Spleen (tissue), 11 donors: ENCODE measurements at regions not wholly inside any gene's neighbourhood (a gene's known extent, or its start where the extent isn't known, plus 50 kb on each side); places are given as distances from the start of the nearest gene placed in this dataset.

Experiments
- DNase-seq: peaks from one replicate; pipeline ENCODE4 v3.0.0-alpha.2; 2020
- H3K27ac ChIP-seq, 8 donors: fragments of 200-600 bp; sonication (generic) in 7 of 8; 1 replicate in 4 of 8; 2 replicates in 4 of 8; pipeline versions ENCODE4 v1.5.0 to v1.8.0; 2016 to 2021; ENCODE audit warnings: inconsistent platforms in 4 of 8, mild to moderate bottlenecking in 4 of 8, moderate library complexity in 1 of 8
- H3K27me3 ChIP-seq, 7 donors: fragments of 200-600 bp; sonication (generic) in 6 of 7; replicated peaks in 1 of 7; 1 replicate in 4 of 7; 2 replicates in 3 of 7; pipeline versions ENCODE4 v1.5.0 to v1.8.0; 2016 to 2021; ENCODE audit warnings: inconsistent platforms in 3 of 7, mild to moderate bottlenecking in 1 of 7
- H3K36me3 ChIP-seq, 6 donors: fragments of 200-600 bp; sonication (generic) in 5 of 6; 1 replicate in 4 of 6; 2 replicates in 2 of 6; pipeline versions ENCODE4 v1.5.0 to v1.8.0; 2016 to 2021; ENCODE audit warnings: inconsistent platforms in 2 of 6
- H3K4me1 ChIP-seq, 6 donors: fragments of 200-600 bp; sonication (generic) in 5 of 6; 1 replicate in 3 of 6; 2 replicates in 3 of 6; pipeline versions ENCODE4 v1.5.0 to v1.8.0; 2016 to 2021; ENCODE audit warnings: inconsistent platforms in 3 of 6
- H3K4me3 ChIP-seq, 8 donors: fragments of 200-600 bp; sonication (generic) in 7 of 8; 1 replicate in 4 of 8; 2 replicates in 4 of 8; pipeline versions ENCODE4 v1.5.0 to v1.8.0; 2016 to 2021; ENCODE audit warnings: inconsistent platforms in 4 of 8, mild to moderate bottlenecking in 4 of 8, moderate library complexity in 2 of 8
- H3K9me3 ChIP-seq, 8 donors: fragments of 200-600 bp; sonication (generic) in 7 of 8; 1 replicate in 4 of 8; 2 replicates in 4 of 8; pipeline versions ENCODE4 v1.5.0 to v1.8.0; 2016 to 2021; ENCODE audit warnings: inconsistent platforms in 4 of 8
- CTCF ChIP-seq, 11 experiments: fragments of 200-600 bp in 7 of 11; fragments of 450-650 bp in 4 of 11; sonication (generic) in 4 of 11; IDR thresholded peaks in 8 of 11; conservative IDR thresholded peaks in 3 of 11; 1 replicate in 7 of 11; 2 replicates in 4 of 11; pipeline versions ENCODE4 v1.4.0 to v1.8.0; 2016 to 2021; ENCODE audit warnings: antibody characterized with exemption in 11 of 11, inconsistent platforms in 4 of 11, mild to moderate bottlenecking in 1 of 11
- POLR2A ChIP-seq, 3 donors: fragments of 450-650 bp; IDR thresholded peaks; one replicate each; pipeline ENCODE4 v1.5.1; 2017; ENCODE audit warnings: antibody characterized with exemption in 3 of 3, mild to moderate bottlenecking in 1 of 3
- POLR2AphosphoS5 ChIP-seq, 3 donors: sonication (generic); formaldehyde crosslinking; IDR thresholded peaks; one replicate each; pipeline ENCODE4 v1.5.1; 2017; ENCODE audit warnings: antibody characterized with exemption in 3 of 3
- whole genome bisulfite sequencing, 5 donors: extraction: QIAGEN DNeasy Blood & Tissue Kit in 3 of 5; methylation state at CpG; one replicate each; pipeline versions ENCODE4 v1.1.5 to v1.1.7; 2013 to 2018; 5-methylcytosine and 5-hydroxymethylcytosine counted together
- intact Hi-C: fragments of 100-400 bp; cut with DNase I; formaldehyde crosslinking; loops from one replicate; pipeline ENCODE4 v1.15.0; 2023; ENCODE audit warnings: low total_unique reads
- donor health status: healthy with polysubstance abuse.
- donor health status: DM: no; HTN: no; CAD: no; lungs with moderate emphysema.
- donor health status: DM: no; HTN: no; CAD: no.
- donor health status: Bipolar disorder and iron deficiency.
- donor health status: healthy.
- donor health status: DM: no; HTN: no; CAD: no.
- donor health status: DM: yes; HTN: yes; CAD: no.

- Histone ChIP-seq H3K4me1 (peaks cover 0 to 13% (median 5%) of the 10 kb centered on the region in 6 donors), H3K9me3 (peaks cover 3 to 20% (median 11%) of the 10 kb centered on the region in 8 donors), H3K36me3 (no peaks in the 10 kb centered on the region), H3K27ac (no peak overlapping the region), H3K4me3 (no peak overlapping the region), H3K27me3 (peaks cover 0 to 12% (median 0%) of the 10 kb centered on the region in 7 donors)
- WGBS, 5 donors = 61 to 82% (median 76%) methylated on average over 2 to 5 of the region's 5 CpGs
- TF ChIP-seq POLR2AphosphoS5 (IDR thresholded peaks at IDR 0.05) = no peak
- TF ChIP-seq CTCF (IDR thresholded peaks at IDR 0.05 in 8 of 11, conservative IDR thresholded peaks at IDR 0.05 in 3 of 11) = no peak
- TF ChIP-seq POLR2A (IDR thresholded peaks at IDR 0.05) = no peak
- no peak for DNase-seq
- intact Hi-C loops = no loop called here
These were observed 177.9 kb downstream of the TLE3 start for GRCh38 chr15:69919816-69920215.

- TF ChIP-seq POLR2A (IDR thresholded peaks at IDR 0.05) = no peak
- no peak for TF ChIP-seq POLR2AphosphoS5 (IDR thresholded peaks at IDR 0.05)
- no peak for TF ChIP-seq CTCF (IDR thresholded peaks at IDR 0.05 in 8 of 11, conservative IDR thresholded peaks at IDR 0.05 in 3 of 11)
- peaks cover 0 to 9% (median 5%) of the 10 kb centered on the region in 6 donors for H3K4me1 ChIP-seq
- intact Hi-C loops = no loop called here
- no peak for DNase-seq
- H3K4me3 ChIP-seq = no peak overlapping the region
- WGBS, 5 donors = 33 to 62% (median 34%) methylated on average over 2 of the region's 2 CpGs
- no peak overlapping the region for H3K27ac ChIP-seq
- H3K36me3 ChIP-seq = no peaks in the 10 kb centered on the region
- H3K9me3 ChIP-seq = peaks cover 3 to 24% (median 15%) of the 10 kb centered on the region in 8 donors
- H3K27me3 ChIP-seq = peaks cover 0 to 9% (median 0%) of the 10 kb centered on the region in 7 donors
These were observed 177.5 kb downstream of the TLE3 start for GRCh38 chr15:69920221-69920620.

GRCh38 chr15:69921626-69922619, 175.8 kb downstream of the TLE3 start:
- DNase-seq = no peak
- H3K4me3 ChIP-seq = no peak overlapping the region
- peaks cover 0 to 8% (median 5%) of the 10 kb centered on the region in 6 donors for H3K4me1 ChIP-seq
- intact Hi-C loops = no loop called here
- peaks cover 3 to 33% (median 23%) of the 10 kb centered on the region in 8 donors for H3K9me3 ChIP-seq
- TF ChIP-seq POLR2A (IDR thresholded peaks at IDR 0.05) = no peak
- no peak for TF ChIP-seq CTCF (IDR thresholded peaks at IDR 0.05 in 8 of 11, conservative IDR thresholded peaks at IDR 0.05 in 3 of 11)
- no peak for TF ChIP-seq POLR2AphosphoS5 (IDR thresholded peaks at IDR 0.05)
- WGBS, 5 donors = 64 to 68% (median 66%) methylated on average over 7 of the region's 7 CpGs
- H3K27me3 ChIP-seq = peaks cover 0 to under 1% (median 0%) of the 10 kb centered on the region in 7 donors
- peak overlapping the region in 2 of 8 donors; percentile 11 to 51 for H3K27ac ChIP-seq
- no peaks in the 10 kb centered on the region for H3K36me3 ChIP-seq

- H3K4me3 ChIP-seq = no peak overlapping the region
- DNase-seq = no peak
- peaks cover 3 to 33% (median 25%) of the 10 kb centered on the region in 8 donors for H3K9me3 ChIP-seq
- no peak for TF ChIP-seq POLR2A (IDR thresholded peaks at IDR 0.05)
- TF ChIP-seq POLR2AphosphoS5 (IDR thresholded peaks at IDR 0.05) = no peak
- TF ChIP-seq CTCF (IDR thresholded peaks at IDR 0.05 in 8 of 11, conservative IDR thresholded peaks at IDR 0.05 in 3 of 11) = no peak
- WGBS, 5 donors = 86 to 100% (median 94%) methylated on average over 1 of the region's 1 CpG
- H3K36me3 ChIP-seq = no peaks in the 10 kb centered on the region
- intact Hi-C loops = no loop called here
- H3K27ac ChIP-seq = no peak overlapping the region
- no peaks in the 10 kb centered on the region for H3K27me3 ChIP-seq
- H3K4me1 ChIP-seq = peaks cover 0 to 8% (median 5%) of the 10 kb centered on the region in 6 donors
These were observed 173.2 kb downstream of the TLE3 start for GRCh38 chr15:69924531-69924930.
